ENCODE measurements at regions not wholly inside any gene's neighbourhood (a gene's known extent, or its start where the extent isn't known, plus 50 kb on each side); places are given as distances from the start of the nearest gene placed in this dataset.

- no peaks in the 10 kb centered on the region for H3K27me3 ChIP-seq
- H3K9me3 ChIP-seq: no peaks in the 10 kb centered on the region
- DNase-seq: no peak
- no peaks in the 10 kb centered on the region for H3K4me1 ChIP-seq
- TF ChIP-seq POLR2A (IDR thresholded peaks at IDR 0.05): no peak
- no peak for TF ChIP-seq CTCF (IDR thresholded peaks at IDR 0.05)
- H3K27ac ChIP-seq: no peak overlapping the region
- no peak overlapping the region for H3K4me3 ChIP-seq
- no peaks in the 10 kb centered on the region for H3K36me3 ChIP-seq
These were observed 249.3 kb upstream of the NEBL start for GRCh38 chr10:21146436-21146789.

- Histone ChIP-seq H3K4me1 (no peaks in the 10 kb centered on the region), H3K27me3 (no peaks in the 10 kb centered on the region), H3K9me3 (no peaks in the 10 kb centered on the region), H3K27ac (no peak overlapping the region), H3K4me3 (no peak overlapping the region), H3K36me3 (no peaks in the 10 kb centered on the region)
- TF ChIP-seq POLR2A (IDR thresholded peaks at IDR 0.05) (no peak), CTCF (IDR thresholded peaks at IDR 0.05) (no peak)
- DNase-seq: no peak
These were observed 248.8 kb upstream of the NEBL start for GRCh38 chr10:21145751-21146435.

- Histone ChIP-seq H3K27ac (no peak overlapping the region), H3K36me3 (no peaks in the 10 kb centered on the region), H3K4me3 (no peak overlapping the region), H3K4me1 (no peaks in the 10 kb centered on the region), H3K27me3 (no peaks in the 10 kb centered on the region), H3K9me3 (no peaks in the 10 kb centered on the region)
- DNase-seq: no peak
- TF ChIP-seq CTCF (IDR thresholded peaks at IDR 0.05) (no peak), POLR2A (IDR thresholded peaks at IDR 0.05) (no peak)
These were observed 246.9 kb upstream of the NEBL start for GRCh38 chr10:21144047-21144446.

- no peaks in the 10 kb centered on the region for H3K4me1 ChIP-seq
- TF ChIP-seq CTCF (IDR thresholded peaks at IDR 0.05) (no peak), POLR2A (IDR thresholded peaks at IDR 0.05) (no peak)
- DNase-seq: no peak
- H3K27me3 ChIP-seq: no peaks in the 10 kb centered on the region
- no peak overlapping the region for H3K27ac ChIP-seq
- H3K36me3 ChIP-seq: no peaks in the 10 kb centered on the region
- H3K4me3 ChIP-seq: no peak overlapping the region
- no peaks in the 10 kb centered on the region for H3K9me3 ChIP-seq
These were observed 244.9 kb upstream of the NEBL start for GRCh38 chr10:21141946-21142492.

- H3K9me3 ChIP-seq: no peaks in the 10 kb centered on the region
These were observed 241.7 kb upstream of the NEBL start for GRCh38 chr10:21138769-21139340.

More at GRCh38 chr10:21138769-21139340, 241.7 kb upstream of the NEBL start:
- Histone ChIP-seq H3K27ac (no peak overlapping the region), H3K4me3 (no peak overlapping the region), H3K36me3 (no peaks in the 10 kb centered on the region), H3K4me1 (no peaks in the 10 kb centered on the region), H3K27me3 (no peaks in the 10 kb centered on the region)
- no peak for DNase-seq
- no peak for TF ChIP-seq CTCF (IDR thresholded peaks at IDR 0.05)
- TF ChIP-seq POLR2A (IDR thresholded peaks at IDR 0.05): no peak

Data from Peyer's patch (tissue), 4 donors.